ENCODE measurements at regions not wholly inside any gene's neighbourhood (a gene's known extent, or its start where the extent isn't known, plus 50 kb on each side); places are given as distances from the start of the nearest gene placed in this dataset.

- H3K9me3 ChIP-seq (replicated peaks; ENCODE audit: control insufficient read depth, insufficient read depth, low read length): no peaks in the 10 kb centered on the region
- BruUV-seq (replicated peaks): no TSS peak
- H3K36me3 ChIP-seq (ENCODE audit: control insufficient read depth in 2 of 2, extremely low read depth in 1 of 2, insufficient read depth in 2 of 2, low read length in 2 of 2): no peaks in the 10 kb centered on the region
- no peaks in the 10 kb centered on the region for H4K20me1 ChIP-seq (replicated peaks; ENCODE audit: control insufficient read depth, extremely low read depth, insufficient read depth, low read length)
- H3K9ac ChIP-seq (replicated peaks; ENCODE audit: extremely low read depth, insufficient read depth, low read length): no peak overlapping the region
- H3K79me2 ChIP-seq (ENCODE audit: control insufficient read depth, insufficient read depth, low read length): no peaks in the 10 kb centered on the region
- CTCF ChIA-PET: no interaction called here
- TF ChIP-seq EZH2 (IDR thresholded peaks at IDR 0.05; ENCODE audit: borderline replicate concordance, low read depth, low read length, severe bottlenecking) (no peak), JUN (IDR thresholded peaks at IDR 0.05; ENCODE audit: borderline replicate concordance, insufficient read depth, insufficient read length, low read depth) (no peak), GATA2 (IDR thresholded peaks at IDR 0.05; ENCODE audit: insufficient read depth, insufficient read length, low read depth, low read length) (no peak), POLR2AphosphoS5 (IDR thresholded peaks at IDR 0.05; ENCODE audit: insufficient read depth, low read depth, low read length) (no peak), POLR2A (IDR thresholded peaks at IDR 0.05; ENCODE audit: low read depth, low read length) (no peak), CTCF (IDR thresholded peaks at IDR 0.05; ENCODE audit: extremely low read depth in 1 of 2, insufficient read depth in 1 of 2, low read depth in 1 of 2, low read length in 2 of 2) (no peak), FOS (IDR thresholded peaks at IDR 0.05; ENCODE audit: borderline replicate concordance, insufficient read depth, low read length) (no peak), MYC (IDR thresholded peaks at IDR 0.05; ENCODE audit: low read depth, low read length) (no peak)
- TF ChIP-seq, protein P1, sequence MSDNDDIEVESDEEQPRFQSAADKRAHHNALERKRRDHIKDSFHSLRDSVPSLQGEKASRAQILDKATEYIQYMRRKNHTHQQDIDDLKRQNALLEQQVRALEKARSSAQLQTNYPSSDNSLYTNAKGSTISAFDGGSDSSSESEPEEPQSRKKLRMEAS (IDR thresholded peaks at IDR 0.05; ENCODE audit: insufficient read depth, insufficient read length): no peak
- no peak for DNase-seq (ENCODE audit: low read depth, low spot score)
- H3K4me3 ChIP-seq (replicated peaks in 1 of 3; ENCODE audit: insufficient read depth in 1 of 3, low read depth in 1 of 3, low read length in 3 of 3): no peak overlapping the region
- no peaks in the 10 kb centered on the region for H3K4me1 ChIP-seq (ENCODE audit: control insufficient read depth, extremely low read depth, insufficient read depth, low read length)
- H3K27ac ChIP-seq (ENCODE audit: insufficient read depth, low read depth, low read length): no peak overlapping the region
- POLR2A ChIA-PET: no interaction called here
- FAIRE-seq: no peak
- intact Hi-C loops (cut with micrococcal nuclease): no loop called here
- dilution Hi-C loops (cut with MboI; ENCODE audit: extremely low pct_ligation_motif_present, low sequenced_read_pairs): no loop called here
- no peak overlapping the region for H3K4me2 ChIP-seq (ENCODE audit: insufficient read depth, low read length)
- H2AFZ ChIP-seq (ENCODE audit: low read depth, low read length): no peak overlapping the region
- no peaks in the 10 kb centered on the region for H3K27me3 ChIP-seq (ENCODE audit: control insufficient read depth in 2 of 2, insufficient read depth in 2 of 2, low read length in 2 of 2)
- no peaks in the 10 kb centered on the region for H3K9me1 ChIP-seq (replicated peaks; ENCODE audit: control insufficient read depth, extremely low read depth, insufficient read depth, low read length)
Observed at GRCh38 chr4:37015391-37015790, 229.2 kb upstream of the NWD2 start.
